OCI-LY3 (cell line): ENCODE measurements at regions not wholly inside any gene's neighbourhood (a gene's known extent, or its start where the extent isn't known, plus 50 kb on each side); places are given as distances from the start of the nearest gene placed in this dataset.

ENCODE experiments used
- H2AFZ ChIP-seq: fragments of 200-600, 300-600 bp; shearing (Covaris generic); 2 replicates; pipeline ENCODE4 v1.6.0; 2014; ENCODE audit warnings: antibody characterized with exemption, low read depth, low read length
- H3K27ac ChIP-seq: fragments of 200-600, 300-600 bp; sonication (generic); 2 replicates; pipeline ENCODE4 v1.5.1; 2014; ENCODE audit warnings: mild to moderate bottlenecking, low read length, moderate library complexity, mixed read lengths
- H3K27me3 ChIP-seq: fragments of 200-600, 300-600 bp; sonication (generic); 2 replicates; pipeline ENCODE4 v1.6.1; 2014; ENCODE audit warnings: low read depth, low read length, mixed read lengths
- H3K36me3 ChIP-seq: fragments of 200-600, 300-600 bp; sonication (generic); replicated peaks from 2 replicates; pipeline ENCODE3; 2014; ENCODE audit warnings: low read depth, low read length, mixed read lengths
- H3K4me1 ChIP-seq: fragments of 300-600, 200-600 bp; sonication (generic); 2 replicates; pipeline ENCODE4 v1.6.1; 2014; ENCODE audit warnings: low read length, mixed read lengths
- H3K4me2 ChIP-seq: fragments of 200-600, 300-600 bp; sonication (generic); 2 replicates; pipeline ENCODE4 v1.6.1; 2014; ENCODE audit warnings: low read length, mixed read lengths
- H3K4me3 ChIP-seq: fragments of 300-600, 200-600 bp; sonication (generic); 2 replicates; pipeline ENCODE4 v1.5.1; 2014; ENCODE audit warnings: antibody characterized with exemption, mild to moderate bottlenecking, low read length, moderate library complexity
- H3K79me2 ChIP-seq: fragments of 300-600, 200-600 bp; shearing (Covaris generic); 2 replicates; pipeline ENCODE4 v1.6.1; 2014; ENCODE audit warnings: mild to moderate bottlenecking, low read length, mixed read lengths
- H3K9ac ChIP-seq: fragments of 300-600, 200-600 bp; shearing (Covaris generic); 2 replicates; pipeline ENCODE4 v1.6.0; 2014; ENCODE audit warnings: mild to moderate bottlenecking, low read length, moderate library complexity
- H3K9me3 ChIP-seq: fragments of 200-600, 300-600 bp; shearing (Covaris generic); 2 replicates; pipeline ENCODE4 v1.6.1; 2014; ENCODE audit warnings: low read length, mixed read lengths; ENCODE audit not compliant: insufficient read depth
- H4K20me1 ChIP-seq: fragments of 200-600, 300-600 bp; sonication (generic); 2 replicates; pipeline ENCODE4 v1.6.1; 2016; ENCODE audit warnings: low read length, mixed read lengths; ENCODE audit not compliant: insufficient read depth
- EZH2phosphoT487 ChIP-seq: fragments of 200-600 bp; shearing (Covaris generic); IDR thresholded peaks from 2 replicates; pipeline ENCODE4 v1.6.1; 2018; ENCODE audit warnings: antibody characterized with exemption, mixed run types, low read depth
- TF ChIP-seq, protein P1 (sequence below): fragments of 200-600, 300-600 bp; sonication (generic); IDR thresholded peaks from 2 replicates; pipeline ENCODE4 v1.5.1; 2014; ENCODE audit warnings: antibody characterized with exemption, low read length, low read depth

DNA sequence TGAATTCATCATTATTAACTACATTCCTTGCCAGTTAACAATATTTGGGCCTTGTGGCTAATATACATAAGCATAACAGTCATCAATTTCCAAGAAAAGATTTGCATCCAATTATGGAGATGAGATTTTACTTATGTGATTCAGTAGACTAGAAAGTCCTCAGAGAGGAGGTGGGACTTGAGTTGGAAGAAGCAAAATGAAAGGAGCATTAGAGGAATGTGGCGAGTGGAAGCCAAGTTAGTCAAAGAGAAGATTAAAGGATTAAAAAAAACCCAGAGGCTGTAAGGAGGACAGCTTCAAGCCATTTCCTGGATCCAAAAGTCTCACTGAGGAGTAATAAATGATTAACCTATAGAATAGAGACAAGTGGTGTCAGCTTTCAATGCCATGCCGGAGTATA, 1099.4 kb upstream of the IGFBP7 start:
- TF ChIP-seq, protein P1, sequence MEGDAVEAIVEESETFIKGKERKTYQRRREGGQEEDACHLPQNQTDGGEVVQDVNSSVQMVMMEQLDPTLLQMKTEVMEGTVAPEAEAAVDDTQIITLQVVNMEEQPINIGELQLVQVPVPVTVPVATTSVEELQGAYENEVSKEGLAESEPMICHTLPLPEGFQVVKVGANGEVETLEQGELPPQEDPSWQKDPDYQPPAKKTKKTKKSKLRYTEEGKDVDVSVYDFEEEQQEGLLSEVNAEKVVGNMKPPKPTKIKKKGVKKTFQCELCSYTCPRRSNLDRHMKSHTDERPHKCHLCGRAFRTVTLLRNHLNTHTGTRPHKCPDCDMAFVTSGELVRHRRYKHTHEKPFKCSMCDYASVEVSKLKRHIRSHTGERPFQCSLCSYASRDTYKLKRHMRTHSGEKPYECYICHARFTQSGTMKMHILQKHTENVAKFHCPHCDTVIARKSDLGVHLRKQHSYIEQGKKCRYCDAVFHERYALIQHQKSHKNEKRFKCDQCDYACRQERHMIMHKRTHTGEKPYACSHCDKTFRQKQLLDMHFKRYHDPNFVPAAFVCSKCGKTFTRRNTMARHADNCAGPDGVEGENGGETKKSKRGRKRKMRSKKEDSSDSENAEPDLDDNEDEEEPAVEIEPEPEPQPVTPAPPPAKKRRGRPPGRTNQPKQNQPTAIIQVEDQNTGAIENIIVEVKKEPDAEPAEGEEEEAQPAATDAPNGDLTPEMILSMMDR = no peak
- TF ChIP-seq EZH2phosphoT487 = no peak
- Histone ChIP-seq H2AFZ (no peak overlapping the region), H4K20me1 (no peaks in the 10 kb centered on the region), H3K79me2 (no peaks in the 10 kb centered on the region), H3K9me3 (no peaks in the 10 kb centered on the region), H3K36me3 (no peaks in the 10 kb centered on the region), H3K9ac (no peak overlapping the region), H3K27ac (no peak overlapping the region), H3K4me2 (no peak overlapping the region), H3K27me3 (no peaks in the 10 kb centered on the region), H3K4me3 (no peak overlapping the region), H3K4me1 (no peaks in the 10 kb centered on the region)

DNA sequence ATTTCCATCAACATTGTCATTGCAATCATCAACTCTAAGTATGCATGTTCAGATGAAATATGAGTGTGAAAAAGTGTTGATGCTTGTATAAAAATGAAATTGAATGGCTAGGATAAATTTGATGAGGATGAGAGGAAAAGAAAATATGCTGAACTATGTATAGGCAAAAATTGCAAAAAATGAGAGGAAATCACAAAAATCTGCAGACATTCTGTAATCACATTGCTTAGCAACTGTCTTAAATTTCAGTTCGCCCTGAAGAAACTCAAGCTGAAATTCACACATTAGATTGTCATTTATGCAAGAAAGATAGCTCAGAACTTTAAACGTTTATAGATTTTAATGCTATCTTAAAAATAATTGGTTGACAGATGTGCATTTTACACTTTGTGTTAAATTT, 1098.8 kb upstream of the IGFBP7 start:
- Histone ChIP-seq H3K36me3 (no peaks in the 10 kb centered on the region), H3K27ac (no peak overlapping the region), H3K4me3 (no peak overlapping the region), H3K9ac (no peak overlapping the region), H4K20me1 (no peaks in the 10 kb centered on the region), H3K27me3 (no peaks in the 10 kb centered on the region), H2AFZ (no peak overlapping the region), H3K4me2 (no peak overlapping the region), H3K9me3 (no peaks in the 10 kb centered on the region), H3K79me2 (no peaks in the 10 kb centered on the region), H3K4me1 (no peaks in the 10 kb centered on the region)
- TF ChIP-seq EZH2phosphoT487 = no peak
- TF ChIP-seq, protein P1 = no peak

DNA sequence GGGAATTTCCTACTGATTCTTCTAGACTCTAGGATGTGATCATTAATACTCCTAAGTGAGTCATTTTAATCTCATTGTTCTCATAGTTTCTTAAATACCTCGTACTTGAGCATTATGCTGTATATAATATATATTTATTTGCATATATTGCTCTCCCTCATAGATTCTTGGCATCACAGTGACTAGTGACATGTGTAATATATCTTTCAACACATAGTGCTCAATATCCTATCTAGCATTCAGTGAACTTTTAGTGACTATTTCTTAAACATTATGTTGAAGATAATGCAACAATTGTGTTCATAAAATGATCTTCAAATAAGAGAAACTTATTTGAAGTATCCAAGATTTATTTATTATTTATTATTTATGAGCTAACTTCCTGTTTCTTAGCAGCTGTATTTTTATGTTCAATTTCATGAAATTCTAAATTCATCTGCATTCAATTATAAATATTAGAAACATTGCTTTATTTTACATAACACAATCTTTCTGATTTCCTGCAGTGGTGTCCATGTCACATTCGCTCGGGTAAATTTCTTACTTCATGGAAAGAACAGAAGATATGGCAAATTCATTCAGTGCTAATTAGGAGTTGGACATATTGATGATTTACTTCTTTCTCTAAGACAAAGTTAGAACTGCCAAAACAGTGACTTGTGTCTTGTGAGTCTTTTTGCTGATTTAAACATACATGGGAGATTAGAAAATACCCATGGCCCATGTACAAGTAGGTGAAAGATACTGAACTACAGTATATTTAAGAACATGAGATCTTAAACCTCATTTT, 1095.5 kb upstream of the IGFBP7 start:
- no peaks in the 10 kb centered on the region for H3K36me3 ChIP-seq
- H3K4me2 ChIP-seq = no peak overlapping the region
- no peaks in the 10 kb centered on the region for H4K20me1 ChIP-seq
- TF ChIP-seq, protein P1 = no peak
- TF ChIP-seq EZH2phosphoT487 = no peak
- H3K27ac ChIP-seq = no peak overlapping the region
- H3K4me3 ChIP-seq = no peak overlapping the region
- H3K79me2 ChIP-seq = no peaks in the 10 kb centered on the region
- H3K9ac ChIP-seq = no peak overlapping the region
- H3K27me3 ChIP-seq = no peaks in the 10 kb centered on the region
- no peak overlapping the region for H2AFZ ChIP-seq
- H3K4me1 ChIP-seq = no peaks in the 10 kb centered on the region
- H3K9me3 ChIP-seq = no peaks in the 10 kb centered on the region

DNA sequence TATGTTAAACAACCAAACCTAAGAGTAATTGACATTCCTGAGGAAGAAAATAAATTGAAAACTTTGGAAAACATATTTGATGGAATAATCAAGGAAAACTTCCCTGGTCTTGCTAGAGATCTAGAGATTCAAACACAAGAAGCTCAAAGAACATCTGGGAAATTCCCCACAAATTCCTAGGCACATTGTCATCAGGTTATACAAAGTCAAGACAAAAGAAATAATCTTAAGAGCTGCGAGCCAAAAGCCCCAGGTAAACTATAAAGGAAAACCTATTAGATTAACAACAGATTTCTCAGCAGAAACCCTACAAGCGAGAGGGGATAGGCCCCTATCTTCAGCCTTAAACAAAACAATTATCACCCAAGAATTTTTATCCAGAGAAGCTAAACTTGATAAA, 1082.0 kb upstream of the IGFBP7 start:
- H3K4me3 ChIP-seq = no peak overlapping the region
- no peak overlapping the region for H2AFZ ChIP-seq
- H3K27ac ChIP-seq = no peak overlapping the region
- H3K9ac ChIP-seq = no peak overlapping the region
- H4K20me1 ChIP-seq = no peaks in the 10 kb centered on the region
- H3K36me3 ChIP-seq = no peaks in the 10 kb centered on the region
- no peak overlapping the region for H3K4me2 ChIP-seq
- H3K9me3 ChIP-seq = no peaks in the 10 kb centered on the region
- H3K27me3 ChIP-seq = no peaks in the 10 kb centered on the region
- H3K79me2 ChIP-seq = no peaks in the 10 kb centered on the region
- TF ChIP-seq, protein P1 = no peak
- TF ChIP-seq EZH2phosphoT487 = no peak
- H3K4me1 ChIP-seq = no peaks in the 10 kb centered on the region
